Endothelial cell of umbilical vein (primary cell): ENCODE measurements at regions not wholly inside any gene's neighbourhood (a gene's known extent, or its start where the extent isn't known, plus 50 kb on each side); places are given as distances from the start of the nearest gene placed in this dataset.

ENCODE experiments used
- BruUV-seq: library from RNA; stranded (reverse); fragments of 400-500 nt; replicated peaks from 2 replicates; lab custom pipeline; 2021; lab: Mats Ljungman, UMichigan
- CTCF ChIA-PET: fragments of 300-600, 350-600 bp; sonication (Branson Sonifier 250); formaldehyde crosslinking; loops from one replicate; lab custom pipeline; 2021; ENCODE audit warnings: antibody characterized with exemption, inconsistent platforms; lab: Charles Lee
- POLR2A ChIA-PET: fragments of 300-600, 350-600 bp; sonication (Branson Sonifier 250); formaldehyde crosslinking; loops from one replicate; lab custom pipeline; 2021; ENCODE audit warnings: antibody characterized with exemption, inconsistent platforms; lab: Charles Lee
- DNase-seq: peaks from one replicate; pipeline ENCODE4 v3.0.0-alpha.2; 2011; ENCODE audit warnings: low read depth, low spot score
- FAIRE-seq: peaks from 2 replicates; lab custom pipeline; 2011; peaks lifted over from hg19 to GRCh38; lab: Jason Lieb, UNC
- H2AFZ ChIP-seq: 2 replicates; pipeline ENCODE4 v1.6.0; 2012; ENCODE audit warnings: low read depth, low read length, control low read depth, inconsistent platforms
- H3K27ac ChIP-seq: 2 replicates; pipeline ENCODE4 v1.5.1; 2011; ENCODE audit warnings: low read depth, mild to moderate bottlenecking, control low read depth, low read length, moderate library complexity; ENCODE audit not compliant: insufficient read depth
- H3K27me3 ChIP-seq, 2 experiments: 2 replicates each; pipeline versions ENCODE4 v1.6.0 to v1.6.1; 2011; ENCODE audit warnings: low read length in 2 of 2, mixed read lengths in 1 of 2; ENCODE audit not compliant: control insufficient read depth in 2 of 2, insufficient read depth in 2 of 2
- H3K36me3 ChIP-seq, 2 experiments: 2 replicates in 1 of 2; 3 replicates in 1 of 2; pipeline ENCODE4 v1.5.1; 2011; ENCODE audit warnings: low read length in 2 of 2, mild to moderate bottlenecking in 1 of 2, moderate library complexity in 1 of 2; ENCODE audit not compliant: control insufficient read depth in 2 of 2, insufficient read depth in 2 of 2; ENCODE audit errors: extremely low read depth in 1 of 2
- H3K4me1 ChIP-seq: 3 replicates; pipeline ENCODE4 v1.5.1; 2011; ENCODE audit warnings: mild to moderate bottlenecking, low read length; ENCODE audit not compliant: control insufficient read depth, insufficient read depth; ENCODE audit errors: extremely low read depth
- H3K4me2 ChIP-seq: 2 replicates; pipeline ENCODE4 v1.6.1; 2011; ENCODE audit warnings: low read length, control low read depth, mixed read lengths; ENCODE audit not compliant: insufficient read depth
- H3K4me3 ChIP-seq, 3 experiments: fragments of 200-600 bp in 1 of 3; sonication (generic), shearing (Covaris generic) in 1 of 3; replicated peaks in 1 of 3; 2 replicates each; pipeline ENCODE4 v1.5.1; 2011 to 2016; ENCODE audit warnings: control low read depth in 3 of 3, low read length in 3 of 3, mild to moderate bottlenecking in 2 of 3, inconsistent platforms in 1 of 3, low read depth in 1 of 3, moderate library complexity in 1 of 3; ENCODE audit not compliant: insufficient read depth in 1 of 3
- H3K79me2 ChIP-seq: 2 replicates; pipeline ENCODE4 v1.6.0; 2012; ENCODE audit warnings: low read length, inconsistent platforms; ENCODE audit not compliant: control insufficient read depth, insufficient read depth
- H3K9ac ChIP-seq: replicated peaks from 2 replicates; pipeline ENCODE3; 2011; ENCODE audit warnings: low read length, control low read depth; ENCODE audit not compliant: insufficient read depth; ENCODE audit errors: extremely low read depth
- H3K9me1 ChIP-seq: replicated peaks from 3 replicates; pipeline ENCODE4 v1.6.0; 2011; ENCODE audit warnings: mild to moderate bottlenecking, low read length; ENCODE audit not compliant: control insufficient read depth, insufficient read depth; ENCODE audit errors: extremely low read depth
- H3K9me3 ChIP-seq: replicated peaks from 2 replicates; pipeline ENCODE4 v1.5.1; 2012; ENCODE audit warnings: low read length, inconsistent platforms; ENCODE audit not compliant: control insufficient read depth, insufficient read depth
- H4K20me1 ChIP-seq: replicated peaks from 2 replicates; pipeline ENCODE3; 2011; ENCODE audit warnings: mild to moderate bottlenecking, low read length; ENCODE audit not compliant: control insufficient read depth, insufficient read depth; ENCODE audit errors: extremely low read depth
- EZH2 ChIP-seq: IDR thresholded peaks from 2 replicates; pipeline ENCODE4 v1.6.1; 2012; ENCODE audit warnings: borderline replicate concordance, low read depth, mild to moderate bottlenecking, moderate library complexity, low read length, inconsistent platforms; ENCODE audit not compliant: severe bottlenecking
- FOS ChIP-seq: IDR thresholded peaks from 2 replicates; pipeline ENCODE4 v1.6.1; 2011; ENCODE audit warnings: mild to moderate bottlenecking, low read length, moderate library complexity, borderline replicate concordance; ENCODE audit not compliant: insufficient read depth
- GATA2 ChIP-seq: IDR thresholded peaks from 2 replicates; pipeline ENCODE4 v1.7.0; 2011; ENCODE audit warnings: low read depth, mild to moderate bottlenecking, moderate library complexity, mixed read lengths, low read length; ENCODE audit not compliant: insufficient read length, insufficient read depth
- JUN ChIP-seq: IDR thresholded peaks from 2 replicates; pipeline ENCODE4 v1.6.1; 2011; ENCODE audit warnings: borderline replicate concordance, low read depth; ENCODE audit not compliant: insufficient read length, insufficient read depth
- MYC ChIP-seq: IDR thresholded peaks from one replicate; pipeline ENCODE4 v1.6.1; 2011; ENCODE audit warnings: mild to moderate bottlenecking, low read depth, low read length
- POLR2A ChIP-seq: IDR thresholded peaks from 2 replicates; pipeline ENCODE4 v1.6.1; 2012; ENCODE audit warnings: low read depth, mild to moderate bottlenecking, control low read depth, low read length
- POLR2AphosphoS5 ChIP-seq: IDR thresholded peaks from 2 replicates; pipeline ENCODE4 v1.6.1; 2012; ENCODE audit warnings: low read depth, mild to moderate bottlenecking, control low read depth, low read length, moderate library complexity; ENCODE audit not compliant: insufficient read depth
- dilution Hi-C: fragments of 300-500 bp; cut with MboI; formaldehyde crosslinking; loops from one replicate; pipeline ENCODE4 v1.15.0; 2019; ENCODE audit warnings: low sequenced_read_pairs; ENCODE audit not compliant: extremely low pct_ligation_motif_present
- intact Hi-C: fragments of 100-400 bp; cut with micrococcal nuclease; formaldehyde crosslinking; loops from one replicate; pipeline ENCODE4 v1.10.0; 2022
- TF ChIP-seq, protein P1 (sequence below), 2 donors: IDR thresholded peaks; 1 replicate in 1 of 2; 2 replicates in 1 of 2; pipeline ENCODE4 v1.5.1; 2011; ENCODE audit warnings: low read length in 2 of 2, mild to moderate bottlenecking in 2 of 2, moderate library complexity in 2 of 2, control low read depth in 1 of 2, inconsistent platforms in 1 of 2, low read depth in 1 of 2; ENCODE audit not compliant: insufficient read depth in 1 of 2; ENCODE audit errors: extremely low read depth in 1 of 2
- TF ChIP-seq, protein P2 (sequence below): IDR thresholded peaks from 2 replicates; pipeline ENCODE4 v1.6.1; 2011; ENCODE audit not compliant: insufficient read depth, insufficient read length

DNA sequence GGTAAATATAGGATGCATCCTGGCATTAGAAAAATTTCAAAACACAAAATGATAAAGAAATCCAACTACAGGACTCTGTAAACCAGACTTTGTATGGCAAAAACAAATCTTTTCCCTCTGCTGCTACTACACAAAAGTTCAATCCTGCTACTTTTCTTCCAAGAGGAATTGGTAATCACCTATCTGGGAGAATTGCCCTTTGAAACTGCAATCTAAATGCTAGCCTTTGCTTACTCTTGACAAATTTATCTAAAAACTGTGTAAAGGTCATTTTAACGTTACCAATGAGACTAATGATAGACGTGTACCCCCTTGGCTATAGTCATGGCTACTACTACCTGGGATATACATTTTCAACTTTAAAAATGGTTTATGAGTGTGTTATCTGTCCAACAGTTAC is 837.9 kb upstream of the CXADR start:
- H3K4me3 ChIP-seq, result no peak overlapping the region
- POLR2A ChIA-PET, result no interaction called here
- no peaks in the 10 kb centered on the region for H4K20me1 ChIP-seq
- H3K27me3 ChIP-seq, result no peaks in the 10 kb centered on the region
- no peak for FAIRE-seq
- no peaks in the 10 kb centered on the region for H3K4me1 ChIP-seq
- no TSS peak for BruUV-seq
- dilution Hi-C loops, result no loop called here
- no peaks in the 10 kb centered on the region for H3K79me2 ChIP-seq
- TF ChIP-seq FOS (no peak), MYC (no peak), GATA2 (no peak), JUN (no peak), POLR2AphosphoS5 (no peak), POLR2A (no peak), EZH2 (no peak)
- TF ChIP-seq, protein P1, sequence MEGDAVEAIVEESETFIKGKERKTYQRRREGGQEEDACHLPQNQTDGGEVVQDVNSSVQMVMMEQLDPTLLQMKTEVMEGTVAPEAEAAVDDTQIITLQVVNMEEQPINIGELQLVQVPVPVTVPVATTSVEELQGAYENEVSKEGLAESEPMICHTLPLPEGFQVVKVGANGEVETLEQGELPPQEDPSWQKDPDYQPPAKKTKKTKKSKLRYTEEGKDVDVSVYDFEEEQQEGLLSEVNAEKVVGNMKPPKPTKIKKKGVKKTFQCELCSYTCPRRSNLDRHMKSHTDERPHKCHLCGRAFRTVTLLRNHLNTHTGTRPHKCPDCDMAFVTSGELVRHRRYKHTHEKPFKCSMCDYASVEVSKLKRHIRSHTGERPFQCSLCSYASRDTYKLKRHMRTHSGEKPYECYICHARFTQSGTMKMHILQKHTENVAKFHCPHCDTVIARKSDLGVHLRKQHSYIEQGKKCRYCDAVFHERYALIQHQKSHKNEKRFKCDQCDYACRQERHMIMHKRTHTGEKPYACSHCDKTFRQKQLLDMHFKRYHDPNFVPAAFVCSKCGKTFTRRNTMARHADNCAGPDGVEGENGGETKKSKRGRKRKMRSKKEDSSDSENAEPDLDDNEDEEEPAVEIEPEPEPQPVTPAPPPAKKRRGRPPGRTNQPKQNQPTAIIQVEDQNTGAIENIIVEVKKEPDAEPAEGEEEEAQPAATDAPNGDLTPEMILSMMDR (IDR thresholded peaks at IDR 0.05; ENCODE audit: extremely low read depth in 1 of 2, insufficient read depth in 1 of 2, low read depth in 1 of 2, low read length in 2 of 2), result no peak
- TF ChIP-seq, protein P2, sequence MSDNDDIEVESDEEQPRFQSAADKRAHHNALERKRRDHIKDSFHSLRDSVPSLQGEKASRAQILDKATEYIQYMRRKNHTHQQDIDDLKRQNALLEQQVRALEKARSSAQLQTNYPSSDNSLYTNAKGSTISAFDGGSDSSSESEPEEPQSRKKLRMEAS, result no peak
- CTCF ChIA-PET, result no interaction called here
- no peak overlapping the region for H2AFZ ChIP-seq
- H3K27ac ChIP-seq, result no peak overlapping the region
- intact Hi-C loops, result no loop called here
- H3K9ac ChIP-seq, result no peak overlapping the region
- H3K4me2 ChIP-seq, result no peak overlapping the region
- no peaks in the 10 kb centered on the region for H3K36me3 ChIP-seq
- no peak for DNase-seq
- peaks cover 2% of the 10 kb centered on the region for H3K9me1 ChIP-seq
- H3K9me3 ChIP-seq, result no peaks in the 10 kb centered on the region
